GM23338 (cell line): ENCODE measurements at regions not wholly inside any gene's neighbourhood (a gene's known extent, or its start where the extent isn't known, plus 50 kb on each side); places are given as distances from the start of the nearest gene placed in this dataset.

ENCODE experiments used
- ATAC-seq: fragments of 200-7000 bp; cut with Tn5 transposase; 3 replicates; pipeline ENCODE4 v1.9.1; 2020
- DNase-seq: peaks from one replicate; pipeline ENCODE4 v3.0.0-alpha.2; 2015; ENCODE audit warnings: low spot score
- H2AFZ ChIP-seq: fragments of 200-600 bp; sonication (generic); 2 replicates; pipeline ENCODE4 v1.8.0; 2016; ENCODE audit warnings: antibody characterized with exemption, mild to moderate bottlenecking, moderate library complexity
- H3F3A ChIP-seq: fragments of 200-600 bp; sonication (generic); replicated peaks from 2 replicates; pipeline ENCODE4 v1.8.0; 2017; ENCODE audit warnings: antibody characterized with exemption, mixed run types, low read depth
- H3K27ac ChIP-seq: fragments of 200-600 bp; sonication (generic); 2 replicates; pipeline ENCODE4 v1.6.1; 2016; ENCODE audit warnings: low read depth
- H3K27me3 ChIP-seq: fragments of 200-600 bp; sonication (generic); 2 replicates; pipeline ENCODE4 v1.8.0; 2016; ENCODE audit warnings: mild to moderate bottlenecking, mixed run types, moderate library complexity; ENCODE audit not compliant: insufficient read depth
- H3K36me3 ChIP-seq: fragments of 200-600 bp; sonication (generic); 2 replicates; pipeline ENCODE4 v1.8.0; 2016; ENCODE audit warnings: mild to moderate bottlenecking; ENCODE audit not compliant: insufficient read depth
- H3K4me1 ChIP-seq: fragments of 200-600 bp; sonication (generic); 2 replicates; pipeline ENCODE4 v1.8.0; 2016; ENCODE audit warnings: mild to moderate bottlenecking, moderate library complexity; ENCODE audit not compliant: insufficient read depth
- H3K4me2 ChIP-seq: fragments of 200-600 bp; sonication (generic); 2 replicates; pipeline ENCODE4 v1.7.1; 2017; ENCODE audit warnings: mixed run types
- H3K4me3 ChIP-seq: fragments of 200-600 bp; sonication (generic); 2 replicates; pipeline ENCODE4 v1.6.1; 2016; ENCODE audit warnings: mixed run types
- H3K79me2 ChIP-seq: fragments of 200-600 bp; sonication (generic); replicated peaks from 2 replicates; pipeline ENCODE4 v1.8.0; 2017; ENCODE audit warnings: mild to moderate bottlenecking; ENCODE audit not compliant: insufficient read depth
- H3K9me2 ChIP-seq: fragments of 200-600 bp; sonication (generic); 2 replicates; pipeline ENCODE4 v1.8.0; 2017; ENCODE audit not compliant: insufficient read depth
- H4K20me1 ChIP-seq: fragments of 200-600 bp; sonication (generic); replicated peaks from 2 replicates; pipeline ENCODE4 v1.8.0; 2017; ENCODE audit warnings: mild to moderate bottlenecking; ENCODE audit not compliant: insufficient read depth
- H3K27ac Mint-ChIP-seq: 2 replicates; pipeline ENCODE4 v1.8.0; 2020; ENCODE audit warnings: inconsistent platforms, mild to moderate bottlenecking, moderate library complexity, mixed read lengths
- H3K27me3 Mint-ChIP-seq: 3 replicates; pipeline ENCODE4 v1.8.0; 2022; ENCODE audit warnings: low read depth, mild to moderate bottlenecking, moderate library complexity, mixed read lengths, inconsistent platforms; ENCODE audit not compliant: insufficient read depth, poor library complexity
- H3K36me3 Mint-ChIP-seq: 3 replicates; pipeline ENCODE4 v1.8.0; 2021; ENCODE audit warnings: low read depth, mild to moderate bottlenecking, inconsistent platforms, moderate library complexity, mixed read lengths
- H3K4me1 Mint-ChIP-seq: 3 replicates; pipeline ENCODE4 v1.8.0; 2020; ENCODE audit warnings: mild to moderate bottlenecking, inconsistent platforms, mixed read lengths
- H3K4me3 Mint-ChIP-seq: 3 replicates; pipeline ENCODE4 v1.8.0; 2021; ENCODE audit warnings: moderate library complexity, mild to moderate bottlenecking, inconsistent platforms, mixed read lengths
- H3K9me3 Mint-ChIP-seq: 3 replicates; pipeline ENCODE4 v1.8.0; 2020; ENCODE audit warnings: moderate library complexity, mild to moderate bottlenecking, inconsistent platforms, mixed read lengths
- CREB1 ChIP-seq: fragments of 250-450 bp; sonication (Bioruptor Pico); IDR thresholded peaks from 2 replicates; pipeline ENCODE4 v1.5.0; 2020; ENCODE audit warnings: low read depth, mild to moderate bottlenecking, moderate library complexity
- CTCF ChIP-seq, 2 experiments: fragments of 200-600 bp in 1 of 2; sonication (generic) in 1 of 2; conservative IDR thresholded peaks; 2 replicates each; pipeline versions ENCODE4 v1.5.1 to v1.6.1; 2016 to 2017; ENCODE audit warnings: antibody characterized with exemption in 2 of 2, low read depth in 2 of 2, mild to moderate bottlenecking in 2 of 2, moderate library complexity in 1 of 2
- ETS1 ChIP-seq: IDR thresholded peaks from 2 replicates; pipeline ENCODE4 v1.6.1; 2016; ENCODE audit warnings: antibody characterized with exemption
- EZH2 ChIP-seq: fragments of 200-600 bp; sonication (generic); IDR thresholded peaks from one replicate; pipeline ENCODE4 v1.8.0; 2017; ENCODE audit warnings: antibody characterized with exemption, mild to moderate bottlenecking, low read depth; ENCODE audit not compliant: unreplicated experiment
- EZH2phosphoT487 ChIP-seq: fragments of 200-600 bp; sonication (generic); IDR thresholded peaks from one replicate; pipeline ENCODE4 v1.8.1; 2018; ENCODE audit warnings: antibody characterized with exemption; ENCODE audit not compliant: unreplicated experiment
- JUNB ChIP-seq: IDR thresholded peaks from one replicate; pipeline ENCODE4 v1.6.1; 2016; ENCODE audit warnings: antibody characterized with exemption; ENCODE audit not compliant: unreplicated experiment
- NANOG ChIP-seq: IDR thresholded peaks from 2 replicates; pipeline ENCODE4 v1.6.1; 2016; ENCODE audit warnings: antibody characterized with exemption, borderline replicate concordance
- POLR2AphosphoS5 ChIP-seq: IDR thresholded peaks from 2 replicates; pipeline ENCODE4 v1.6.1; 2016; ENCODE audit warnings: antibody characterized with exemption, low read depth
- STAT1 ChIP-seq: IDR thresholded peaks from one replicate; pipeline ENCODE4 v1.6.1; 2016; ENCODE audit warnings: antibody characterized with exemption; ENCODE audit not compliant: unreplicated experiment
- ZNF114 ChIP-seq: fragments of 250-450 bp; sonication (Bioruptor Pico); IDR thresholded peaks from 2 replicates; pipeline ENCODE4 v1.5.0; 2020; ENCODE audit warnings: mild to moderate bottlenecking, moderate library complexity
- ZNF331 ChIP-seq: fragments of 250-450 bp; sonication (Bioruptor Pico); IDR thresholded peaks from 2 replicates; pipeline ENCODE4 v1.5.0; 2020; ENCODE audit warnings: low read depth, mild to moderate bottlenecking, moderate library complexity
- TF ChIP-seq, protein P1 (sequence below): IDR thresholded peaks from one replicate; pipeline ENCODE4 v1.6.1; 2018; ENCODE audit warnings: antibody characterized with exemption; ENCODE audit not compliant: unreplicated experiment
- TF ChIP-seq, protein P2 (sequence below): fragments of 250-450 bp; sonication (Bioruptor Pico); IDR thresholded peaks from 2 replicates; pipeline ENCODE4 v1.5.0; 2020; ENCODE audit warnings: mild to moderate bottlenecking, moderate library complexity

DNA sequence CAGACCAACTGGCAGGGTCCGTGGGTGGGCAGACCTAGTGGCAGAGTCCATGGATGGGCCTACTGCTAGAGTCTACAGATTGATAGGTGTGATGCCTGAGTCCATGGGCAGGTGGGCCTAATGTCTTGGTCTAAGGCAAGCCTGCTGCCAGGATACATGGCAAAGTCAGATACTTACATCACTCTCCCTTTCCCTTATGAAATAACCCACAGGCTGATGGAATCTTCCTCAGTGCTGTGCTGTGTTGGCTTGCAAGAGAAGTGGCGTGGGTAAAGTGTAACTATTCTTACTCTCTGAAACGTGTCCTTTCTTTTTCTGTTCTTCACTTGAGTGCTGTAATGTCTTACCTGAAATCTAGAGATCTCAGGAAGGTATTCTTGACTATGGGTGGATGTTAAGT is 67.3 kb upstream of the ADRB2 start:
- H3K9me2 ChIP-seq: no peaks in the 10 kb centered on the region
- Mint-ChIP-seq H3K27me3 (no peaks in the 10 kb centered on the region), H3K27ac (no peak overlapping the region), H3K36me3 (no peaks in the 10 kb centered on the region), H3K4me1 (no peaks in the 10 kb centered on the region), H3K4me3 (no peak overlapping the region), H3K9me3 (no peaks in the 10 kb centered on the region)
- no peak overlapping the region for H3K4me3 ChIP-seq
- no peaks in the 10 kb centered on the region for H4K20me1 ChIP-seq
- no peaks in the 10 kb centered on the region for H3K27me3 ChIP-seq
- H3K27ac ChIP-seq: no peak overlapping the region
- TF ChIP-seq ZNF331 (CRISPR knock-in tag) (no peak), JUNB (no peak), STAT1 (no peak), CTCF (conservative IDR thresholded peaks at IDR 0.05; ENCODE audit: low read depth in 2 of 2) (no peak), EZH2phosphoT487 (no peak), CREB1 (no peak), EZH2 (no peak), POLR2AphosphoS5 (no peak), ZNF114 (no peak), ETS1 (no peak), NANOG (no peak)
- TF ChIP-seq, protein P1, sequence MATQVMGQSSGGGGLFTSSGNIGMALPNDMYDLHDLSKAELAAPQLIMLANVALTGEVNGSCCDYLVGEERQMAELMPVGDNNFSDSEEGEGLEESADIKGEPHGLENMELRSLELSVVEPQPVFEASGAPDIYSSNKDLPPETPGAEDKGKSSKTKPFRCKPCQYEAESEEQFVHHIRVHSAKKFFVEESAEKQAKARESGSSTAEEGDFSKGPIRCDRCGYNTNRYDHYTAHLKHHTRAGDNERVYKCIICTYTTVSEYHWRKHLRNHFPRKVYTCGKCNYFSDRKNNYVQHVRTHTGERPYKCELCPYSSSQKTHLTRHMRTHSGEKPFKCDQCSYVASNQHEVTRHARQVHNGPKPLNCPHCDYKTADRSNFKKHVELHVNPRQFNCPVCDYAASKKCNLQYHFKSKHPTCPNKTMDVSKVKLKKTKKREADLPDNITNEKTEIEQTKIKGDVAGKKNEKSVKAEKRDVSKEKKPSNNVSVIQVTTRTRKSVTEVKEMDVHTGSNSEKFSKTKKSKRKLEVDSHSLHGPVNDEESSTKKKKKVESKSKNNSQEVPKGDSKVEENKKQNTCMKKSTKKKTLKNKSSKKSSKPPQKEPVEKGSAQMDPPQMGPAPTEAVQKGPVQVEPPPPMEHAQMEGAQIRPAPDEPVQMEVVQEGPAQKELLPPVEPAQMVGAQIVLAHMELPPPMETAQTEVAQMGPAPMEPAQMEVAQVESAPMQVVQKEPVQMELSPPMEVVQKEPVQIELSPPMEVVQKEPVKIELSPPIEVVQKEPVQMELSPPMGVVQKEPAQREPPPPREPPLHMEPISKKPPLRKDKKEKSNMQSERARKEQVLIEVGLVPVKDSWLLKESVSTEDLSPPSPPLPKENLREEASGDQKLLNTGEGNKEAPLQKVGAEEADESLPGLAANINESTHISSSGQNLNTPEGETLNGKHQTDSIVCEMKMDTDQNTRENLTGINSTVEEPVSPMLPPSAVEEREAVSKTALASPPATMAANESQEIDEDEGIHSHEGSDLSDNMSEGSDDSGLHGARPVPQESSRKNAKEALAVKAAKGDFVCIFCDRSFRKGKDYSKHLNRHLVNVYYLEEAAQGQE: no peak
- TF ChIP-seq, protein P2, sequence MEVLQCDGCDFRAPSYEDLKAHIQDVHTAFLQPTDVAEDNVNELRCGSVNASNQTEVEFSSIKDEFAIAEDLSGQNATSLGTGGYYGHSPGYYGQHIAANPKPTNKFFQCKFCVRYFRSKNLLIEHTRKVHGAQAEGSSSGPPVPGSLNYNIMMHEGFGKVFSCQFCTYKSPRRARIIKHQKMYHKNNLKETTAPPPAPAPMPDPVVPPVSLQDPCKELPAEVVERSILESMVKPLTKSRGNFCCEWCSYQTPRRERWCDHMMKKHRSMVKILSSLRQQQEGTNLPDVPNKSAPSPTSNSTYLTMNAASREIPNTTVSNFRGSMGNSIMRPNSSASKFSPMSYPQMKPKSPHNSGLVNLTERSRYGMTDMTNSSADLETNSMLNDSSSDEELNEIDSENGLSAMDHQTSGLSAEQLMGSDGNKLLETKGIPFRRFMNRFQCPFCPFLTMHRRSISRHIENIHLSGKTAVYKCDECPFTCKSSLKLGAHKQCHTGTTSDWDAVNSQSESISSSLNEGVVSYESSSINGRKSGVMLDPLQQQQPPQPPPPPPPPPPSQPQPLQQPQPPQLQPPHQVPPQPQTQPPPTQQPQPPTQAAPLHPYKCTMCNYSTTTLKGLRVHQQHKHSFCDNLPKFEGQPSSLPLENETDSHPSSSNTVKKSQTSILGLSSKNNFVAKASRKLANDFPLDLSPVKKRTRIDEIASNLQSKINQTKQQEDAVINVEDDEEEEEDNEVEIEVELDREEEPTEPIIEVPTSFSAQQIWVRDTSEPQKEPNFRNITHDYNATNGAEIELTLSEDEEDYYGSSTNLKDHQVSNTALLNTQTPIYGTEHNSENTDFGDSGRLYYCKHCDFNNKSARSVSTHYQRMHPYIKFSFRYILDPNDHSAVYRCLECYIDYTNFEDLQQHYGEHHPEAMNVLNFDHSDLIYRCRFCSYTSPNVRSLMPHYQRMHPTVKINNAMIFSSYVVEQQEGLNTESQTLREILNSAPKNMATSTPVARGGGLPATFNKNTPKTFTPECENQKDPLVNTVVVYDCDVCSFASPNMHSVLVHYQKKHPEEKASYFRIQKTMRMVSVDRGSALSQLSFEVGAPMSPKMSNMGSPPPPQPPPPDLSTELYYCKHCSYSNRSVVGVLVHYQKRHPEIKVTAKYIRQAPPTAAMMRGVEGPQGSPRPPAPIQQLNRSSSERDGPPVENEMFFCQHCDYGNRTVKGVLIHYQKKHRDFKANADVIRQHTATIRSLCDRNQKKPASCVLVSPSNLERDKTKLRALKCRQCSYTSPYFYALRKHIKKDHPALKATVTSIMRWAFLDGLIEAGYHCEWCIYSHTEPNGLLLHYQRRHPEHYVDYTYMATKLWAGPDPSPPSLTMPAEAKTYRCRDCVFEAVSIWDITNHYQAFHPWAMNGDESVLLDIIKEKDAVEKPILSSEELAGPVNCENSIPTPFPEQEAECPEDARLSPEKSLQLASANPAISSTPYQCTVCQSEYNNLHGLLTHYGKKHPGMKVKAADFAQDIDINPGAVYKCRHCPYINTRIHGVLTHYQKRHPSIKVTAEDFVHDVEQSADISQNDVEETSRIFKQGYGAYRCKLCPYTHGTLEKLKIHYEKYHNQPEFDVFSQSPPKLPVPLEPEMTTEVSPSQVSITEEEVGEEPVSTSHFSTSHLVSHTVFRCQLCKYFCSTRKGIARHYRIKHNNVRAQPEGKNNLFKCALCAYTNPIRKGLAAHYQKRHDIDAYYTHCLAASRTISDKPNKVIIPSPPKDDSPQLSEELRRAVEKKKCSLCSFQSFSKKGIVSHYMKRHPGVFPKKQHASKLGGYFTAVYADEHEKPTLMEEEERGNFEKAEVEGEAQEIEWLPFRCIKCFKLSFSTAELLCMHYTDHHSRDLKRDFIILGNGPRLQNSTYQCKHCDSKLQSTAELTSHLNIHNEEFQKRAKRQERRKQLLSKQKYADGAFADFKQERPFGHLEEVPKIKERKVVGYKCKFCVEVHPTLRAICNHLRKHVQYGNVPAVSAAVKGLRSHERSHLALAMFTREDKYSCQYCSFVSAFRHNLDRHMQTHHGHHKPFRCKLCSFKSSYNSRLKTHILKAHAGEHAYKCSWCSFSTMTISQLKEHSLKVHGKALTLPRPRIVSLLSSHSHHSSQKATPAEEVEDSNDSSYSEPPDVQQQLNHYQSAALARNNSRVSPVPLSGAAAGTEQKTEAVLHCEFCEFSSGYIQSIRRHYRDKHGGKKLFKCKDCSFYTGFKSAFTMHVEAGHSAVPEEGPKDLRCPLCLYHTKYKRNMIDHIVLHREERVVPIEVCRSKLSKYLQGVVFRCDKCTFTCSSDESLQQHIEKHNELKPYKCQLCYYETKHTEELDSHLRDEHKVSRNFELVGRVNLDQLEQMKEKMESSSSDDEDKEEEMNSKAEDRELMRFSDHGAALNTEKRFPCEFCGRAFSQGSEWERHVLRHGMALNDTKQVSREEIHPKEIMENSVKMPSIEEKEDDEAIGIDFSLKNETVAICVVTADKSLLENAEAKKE (CRISPR knock-in tag): no peak
- H3K4me2 ChIP-seq: no peak overlapping the region
- no peaks in the 10 kb centered on the region for H3K79me2 ChIP-seq
- no peaks in the 10 kb centered on the region for H3K36me3 ChIP-seq
- no peak overlapping the region for H2AFZ ChIP-seq
- H3F3A ChIP-seq: no peaks in the 10 kb centered on the region
- ATAC-seq: no peak
- DNase-seq: no peak
- no peaks in the 10 kb centered on the region for H3K4me1 ChIP-seq
